ELF-1 (cell line): ENCODE measurements at regions not wholly inside any gene's neighbourhood (a gene's known extent, or its start where the extent isn't known, plus 50 kb on each side); places are given as distances from the start of the nearest gene placed in this dataset.
"Not testable (repeated sequence)": the region's sequence is repeated elsewhere in the genome, so short reads cannot be mapped to it uniquely, and the experiment has no call there.

ENCODE experiments used
- DNase-seq: peaks from one replicate; pipeline ENCODE4 v3.0.0-alpha.2; 2016; ENCODE audit warnings: low read depth, low spot score

DNA sequence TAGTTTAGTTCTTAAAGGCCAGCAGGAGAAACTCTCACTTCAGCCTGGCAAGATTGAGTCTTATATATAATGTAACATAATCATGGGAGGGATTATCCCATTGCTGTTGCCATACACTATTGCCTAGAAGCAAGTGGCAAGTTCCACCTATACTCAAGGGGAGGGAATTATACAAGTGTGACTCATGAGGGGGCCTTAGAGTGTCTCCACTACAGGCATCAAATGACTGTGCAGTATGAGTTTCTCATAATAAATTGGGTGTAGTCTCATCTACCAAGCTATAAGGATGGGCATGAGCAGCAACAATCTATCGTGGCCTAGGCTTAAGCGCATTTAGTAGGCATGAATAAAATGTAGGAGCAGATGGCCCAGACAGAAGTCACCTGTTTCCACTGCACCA lies 89.1 kb upstream of the C1GALT1C1 start:
- no peak for DNase-seq

DNA sequence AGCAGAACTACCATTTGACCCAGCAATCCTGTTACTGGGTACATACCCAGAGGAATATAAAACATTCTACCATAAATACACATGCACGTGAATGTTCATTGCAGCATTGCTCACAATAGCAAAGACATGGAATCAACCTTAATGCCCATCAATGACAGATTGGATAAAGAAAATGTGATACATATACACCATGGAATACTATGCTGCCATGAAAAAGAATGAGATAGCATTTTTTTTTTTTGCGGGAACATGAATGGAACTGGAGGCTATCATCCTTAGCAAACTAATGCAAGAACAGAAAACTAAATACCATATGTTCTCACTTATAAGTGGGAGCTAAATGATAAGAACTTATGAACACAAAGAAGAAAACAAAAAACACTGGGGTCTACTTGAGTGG lies 72.5 kb upstream of the C1GALT1C1 start:
- not testable (repeated sequence) for DNase-seq

DNA sequence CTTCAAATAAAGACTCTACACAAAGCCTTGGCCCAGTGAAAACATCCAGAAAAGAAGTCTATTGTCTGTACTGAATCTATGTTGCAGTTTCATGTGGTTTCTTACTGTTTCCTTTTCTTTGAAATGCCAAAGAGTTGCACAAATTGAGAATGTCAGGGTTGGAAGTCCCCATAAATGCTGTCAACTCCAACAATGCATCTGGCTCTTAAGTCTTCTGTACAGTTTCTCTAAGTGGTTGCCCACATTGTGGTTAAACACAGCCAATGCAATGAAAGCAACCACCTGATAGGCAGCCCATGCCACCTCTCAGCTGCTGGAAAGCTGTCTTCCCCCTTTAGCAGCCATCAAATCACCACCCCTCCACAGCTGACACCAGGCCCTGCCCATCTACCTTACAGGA lies 67.2 kb upstream of the C1GALT1C1 start:
- DNase-seq: no peak

DNA sequence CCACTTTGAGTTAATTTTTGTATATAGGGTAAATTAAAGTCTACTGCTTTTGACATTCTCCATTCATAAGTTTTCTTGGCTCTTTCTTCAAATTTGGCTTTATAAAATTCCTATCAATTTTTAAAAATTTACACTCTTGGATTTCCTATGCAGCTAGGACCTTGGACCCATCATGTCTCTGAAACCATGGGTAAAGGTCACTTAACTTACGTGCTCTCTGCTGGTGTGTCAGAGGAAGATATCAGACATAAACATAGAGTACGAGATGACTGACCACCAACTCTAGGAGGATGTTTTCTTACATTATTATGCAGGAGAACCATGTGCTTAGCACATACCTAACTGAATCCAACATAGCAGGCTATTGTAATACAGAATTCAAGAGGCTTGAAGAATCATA lies 62.5 kb upstream of the C1GALT1C1 start:
- DNase-seq: no peak

DNA sequence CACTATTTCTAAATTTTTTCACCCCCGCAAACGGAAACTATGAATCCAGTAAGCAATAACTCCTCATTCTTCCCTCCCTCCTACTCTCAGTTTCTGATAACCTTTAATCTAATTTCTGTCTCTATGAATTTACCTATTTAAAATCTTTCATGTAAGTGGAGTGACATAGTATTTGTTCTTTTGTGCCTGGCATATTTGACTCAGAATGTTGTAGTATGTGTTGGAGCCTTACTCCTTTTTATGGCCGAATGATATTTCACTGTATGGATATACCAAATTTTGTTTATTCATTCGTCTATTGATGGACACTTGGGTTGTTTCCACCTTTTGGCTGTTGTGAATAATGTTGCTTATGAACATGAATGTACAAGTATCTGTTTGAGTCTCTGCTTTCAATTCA lies 61.1 kb upstream of the C1GALT1C1 start:
- DNase-seq: no peak

DNA sequence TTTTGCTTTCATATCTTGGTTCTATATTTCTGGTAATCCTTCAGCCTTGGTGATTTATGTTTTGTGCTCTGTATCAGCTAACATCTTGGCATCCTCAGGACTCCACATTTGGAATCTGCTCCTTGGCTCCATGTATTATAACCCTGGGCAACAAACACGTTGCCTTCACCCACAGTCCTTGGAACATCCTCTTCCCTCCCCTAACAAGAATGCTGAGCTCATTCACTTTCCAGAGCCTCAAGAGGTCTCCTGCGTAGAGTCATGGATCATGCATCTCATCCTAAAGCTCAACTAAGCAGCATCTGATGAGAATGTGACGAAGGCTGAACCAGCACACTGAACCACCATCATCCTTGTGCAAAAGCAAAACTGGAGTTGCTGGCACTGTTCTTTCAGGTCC lies 60.5 kb upstream of the C1GALT1C1 start:
- DNase-seq: no peak

DNA sequence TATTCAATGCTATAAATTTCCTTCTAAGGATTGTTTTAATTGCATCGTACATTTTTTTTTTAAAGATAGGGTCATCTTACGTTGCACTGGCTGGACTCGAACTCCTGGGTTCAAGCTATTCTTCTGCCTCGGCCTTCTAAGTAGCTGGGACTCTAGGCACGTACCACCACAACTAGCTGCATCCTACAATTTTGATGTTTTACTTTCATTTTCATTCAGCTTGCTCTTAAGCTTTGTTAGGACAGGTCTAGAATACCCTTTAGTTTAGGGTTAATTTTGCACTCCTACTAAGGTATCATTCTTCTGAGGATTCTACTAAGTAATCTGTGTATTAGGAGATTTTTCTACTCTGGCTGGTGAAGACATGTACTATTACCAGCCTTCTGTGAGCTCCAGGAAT lies 50.2 kb upstream of the C1GALT1C1 start:
- DNase-seq: no peak
